ENCODE measurements at regions not wholly inside any gene's neighbourhood (a gene's known extent, or its start where the extent isn't known, plus 50 kb on each side); places are given as distances from the start of the nearest gene placed in this dataset.

DNA sequence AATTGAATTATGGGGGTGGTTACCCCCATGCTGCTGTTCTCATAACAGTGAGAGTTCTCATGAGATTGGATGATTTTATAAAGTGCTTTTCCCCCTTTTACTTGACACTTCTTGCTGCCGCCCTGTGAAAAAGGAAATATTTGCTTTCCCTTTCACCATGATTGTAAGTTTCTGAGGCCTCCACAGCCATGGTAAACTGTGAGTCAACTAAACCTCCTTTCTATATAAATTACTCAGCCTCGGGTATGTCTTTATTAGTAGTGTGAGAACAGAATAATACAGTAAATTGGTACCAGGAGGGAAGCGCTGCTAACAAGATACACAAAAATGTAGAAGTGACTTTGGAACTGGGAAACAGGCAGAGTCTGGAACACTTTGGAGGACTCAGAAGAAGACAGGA is 1070.8 kb downstream of the FAM133A start:
- no peaks in the 10 kb centered on the region for H3F3A ChIP-seq (ENCODE audit: insufficient read depth, low read depth)
- no peak overlapping the region for H3K27ac ChIP-seq
- no peak for DNase-seq
- no peaks in the 10 kb centered on the region for H3K79me2 ChIP-seq (ENCODE audit: low read depth)
- no peak overlapping the region for H2AFZ ChIP-seq
- H3K4me1 ChIP-seq (replicated peaks; ENCODE audit: insufficient read depth) = no peaks in the 10 kb centered on the region
- no peak overlapping the region for H3K4me2 ChIP-seq
- intact Hi-C loops (cut with micrococcal nuclease; ENCODE audit: unreplicated experiment) = no loop called here
- ChIA-PET POLR2A (ENCODE audit: unreplicated experiment) (no interaction called here), CTCF (no interaction called here)
- no peak overlapping the region for H3K4me3 ChIP-seq
- H3K27me3 ChIP-seq (ENCODE audit: insufficient read depth, low read depth) = no peaks in the 10 kb centered on the region
- TF ChIP-seq, protein P1, sequence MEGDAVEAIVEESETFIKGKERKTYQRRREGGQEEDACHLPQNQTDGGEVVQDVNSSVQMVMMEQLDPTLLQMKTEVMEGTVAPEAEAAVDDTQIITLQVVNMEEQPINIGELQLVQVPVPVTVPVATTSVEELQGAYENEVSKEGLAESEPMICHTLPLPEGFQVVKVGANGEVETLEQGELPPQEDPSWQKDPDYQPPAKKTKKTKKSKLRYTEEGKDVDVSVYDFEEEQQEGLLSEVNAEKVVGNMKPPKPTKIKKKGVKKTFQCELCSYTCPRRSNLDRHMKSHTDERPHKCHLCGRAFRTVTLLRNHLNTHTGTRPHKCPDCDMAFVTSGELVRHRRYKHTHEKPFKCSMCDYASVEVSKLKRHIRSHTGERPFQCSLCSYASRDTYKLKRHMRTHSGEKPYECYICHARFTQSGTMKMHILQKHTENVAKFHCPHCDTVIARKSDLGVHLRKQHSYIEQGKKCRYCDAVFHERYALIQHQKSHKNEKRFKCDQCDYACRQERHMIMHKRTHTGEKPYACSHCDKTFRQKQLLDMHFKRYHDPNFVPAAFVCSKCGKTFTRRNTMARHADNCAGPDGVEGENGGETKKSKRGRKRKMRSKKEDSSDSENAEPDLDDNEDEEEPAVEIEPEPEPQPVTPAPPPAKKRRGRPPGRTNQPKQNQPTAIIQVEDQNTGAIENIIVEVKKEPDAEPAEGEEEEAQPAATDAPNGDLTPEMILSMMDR (conservative IDR thresholded peaks at IDR 0.05) = no peak
- no TSS peak for BruUV-seq (replicated peaks)
- no peaks in the 10 kb centered on the region for H3K36me3 ChIP-seq (ENCODE audit: low read depth)
- no peaks in the 10 kb centered on the region for H4K20me1 ChIP-seq (ENCODE audit: insufficient read depth)
- no peaks in the 10 kb centered on the region for H3K9me2 ChIP-seq (ENCODE audit: insufficient read depth)
- no peaks in the 10 kb centered on the region for H3K9me3 ChIP-seq (ENCODE audit: insufficient read depth, low read depth)

DNA sequence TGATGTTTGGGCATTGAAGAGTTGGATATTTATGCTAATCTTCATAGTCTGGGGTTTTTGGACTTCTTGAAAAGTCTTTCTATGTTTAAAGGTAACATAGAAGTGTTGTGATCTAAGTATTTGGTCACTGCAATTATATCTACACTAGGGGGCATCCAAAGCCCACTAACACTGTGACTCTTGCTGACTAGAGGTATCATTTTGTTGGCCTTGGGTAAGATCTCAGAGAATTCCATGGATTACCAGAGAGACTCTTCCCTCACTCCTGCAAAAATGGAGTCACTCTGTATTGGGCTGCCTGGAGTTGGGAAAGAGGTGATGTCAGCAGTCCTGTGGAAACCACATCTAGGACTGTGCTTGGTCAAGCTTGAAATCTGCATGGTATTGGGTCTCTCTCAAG is 1077.6 kb downstream of the FAM133A start:
- no peak overlapping the region for H2AFZ ChIP-seq
- ChIA-PET POLR2A (ENCODE audit: unreplicated experiment) (no interaction called here), CTCF (no interaction called here)
- H3K27me3 ChIP-seq (ENCODE audit: insufficient read depth, low read depth) = no peaks in the 10 kb centered on the region
- no peaks in the 10 kb centered on the region for H3K9me3 ChIP-seq (ENCODE audit: insufficient read depth, low read depth)
- H3K79me2 ChIP-seq (ENCODE audit: low read depth) = no peaks in the 10 kb centered on the region
- no TSS peak for BruUV-seq (replicated peaks)
- H3K4me2 ChIP-seq = no peak overlapping the region
- no peaks in the 10 kb centered on the region for H3K4me1 ChIP-seq (replicated peaks; ENCODE audit: insufficient read depth)
- no peak overlapping the region for H3K27ac ChIP-seq
- no peaks in the 10 kb centered on the region for H3K9me2 ChIP-seq (ENCODE audit: insufficient read depth)
- no peak for DNase-seq
- H3F3A ChIP-seq (ENCODE audit: insufficient read depth, low read depth) = no peaks in the 10 kb centered on the region
- no peaks in the 10 kb centered on the region for H4K20me1 ChIP-seq (ENCODE audit: insufficient read depth)
- intact Hi-C loops (cut with micrococcal nuclease; ENCODE audit: unreplicated experiment) = no loop called here
- TF ChIP-seq EZH2 (IDR thresholded peaks at IDR 0.05; ENCODE audit: low read depth) = no peak
- TF ChIP-seq, protein P1 (conservative IDR thresholded peaks at IDR 0.05) = no peak
- H3K36me3 ChIP-seq (ENCODE audit: low read depth) = no peaks in the 10 kb centered on the region
- H3K4me3 ChIP-seq = no peak overlapping the region

DNA sequence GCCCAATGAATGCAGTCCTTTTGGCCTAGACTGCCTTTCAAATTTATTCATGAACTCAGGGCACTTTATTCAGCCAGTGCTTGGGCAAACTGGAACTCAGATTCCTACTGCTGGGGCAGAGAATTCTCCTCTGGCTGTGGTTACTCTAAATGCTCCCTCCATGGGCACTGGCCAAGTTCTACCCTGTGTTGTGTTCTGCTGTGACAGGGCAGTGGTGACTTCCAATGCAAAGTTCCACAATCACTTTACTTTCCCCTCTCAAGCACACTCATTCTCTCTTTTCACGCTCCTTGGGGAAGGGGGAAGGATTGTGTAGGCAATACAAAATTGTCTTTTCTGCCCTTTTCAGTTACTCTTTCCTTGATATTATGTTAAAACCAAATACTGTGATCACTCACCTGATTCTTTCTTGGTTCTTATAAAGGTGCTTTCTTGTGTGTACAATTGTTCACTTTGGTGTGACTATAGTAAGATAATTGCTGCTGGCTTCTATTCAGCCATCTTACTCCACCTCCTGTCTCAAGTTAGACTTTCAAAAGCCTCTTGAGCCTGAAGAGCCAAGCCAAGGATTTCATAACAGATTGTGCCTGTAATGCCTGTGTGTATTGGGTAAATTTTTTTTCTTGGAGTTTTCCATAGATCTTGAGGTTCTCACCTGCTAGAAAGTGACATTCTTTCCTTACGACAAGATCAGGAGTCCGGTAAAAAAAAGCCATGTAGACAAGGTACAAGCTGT is 1078.6 kb downstream of the FAM133A start:
- H3K79me2 ChIP-seq (ENCODE audit: low read depth) = no peaks in the 10 kb centered on the region
- BruUV-seq (replicated peaks) = no TSS peak
- no peak overlapping the region for H3K27ac ChIP-seq
- H3K9me3 ChIP-seq (ENCODE audit: insufficient read depth, low read depth) = no peaks in the 10 kb centered on the region
- no peaks in the 10 kb centered on the region for H3K4me1 ChIP-seq (replicated peaks; ENCODE audit: insufficient read depth)
- POLR2A ChIA-PET (ENCODE audit: unreplicated experiment) = no interaction called here
- H4K20me1 ChIP-seq (ENCODE audit: insufficient read depth) = no peaks in the 10 kb centered on the region
- no peak overlapping the region for H3K4me2 ChIP-seq
- H3K27me3 ChIP-seq (ENCODE audit: insufficient read depth, low read depth) = no peaks in the 10 kb centered on the region
- H3F3A ChIP-seq (ENCODE audit: insufficient read depth, low read depth) = no peaks in the 10 kb centered on the region
- H2AFZ ChIP-seq = no peak overlapping the region
- intact Hi-C loops (cut with micrococcal nuclease; ENCODE audit: unreplicated experiment) = no loop called here
- H3K9me2 ChIP-seq (ENCODE audit: insufficient read depth) = no peaks in the 10 kb centered on the region
- no peak overlapping the region for H3K4me3 ChIP-seq
- TF ChIP-seq EZH2 (IDR thresholded peaks at IDR 0.05; ENCODE audit: low read depth) = no peak
- TF ChIP-seq, protein P1 (conservative IDR thresholded peaks at IDR 0.05) = no peak
- DNase-seq = no peak
- CTCF ChIA-PET = no interaction called here
- no peaks in the 10 kb centered on the region for H3K36me3 ChIP-seq (ENCODE audit: low read depth)

All from PC-9 (cell line).